SU-DHL-6 (cell line): ENCODE measurements at regions not wholly inside any gene's neighbourhood (a gene's known extent, or its start where the extent isn't known, plus 50 kb on each side); places are given as distances from the start of the nearest gene placed in this dataset.

Experiments used
- H2AFZ ChIP-seq: fragments of 200-600 bp; sonication (generic); 2 replicates; pipeline ENCODE4 v1.6.1; 2014; ENCODE audit warnings: low read depth, mild to moderate bottlenecking, moderate library complexity, mixed read lengths, antibody characterized with exemption, low read length; ENCODE audit not compliant: severe bottlenecking
- H3F3A ChIP-seq: fragments of 200-600 bp; shearing (Covaris generic); 2 replicates; pipeline ENCODE4 v1.6.0; 2016; ENCODE audit warnings: antibody characterized with exemption, mild to moderate bottlenecking; ENCODE audit not compliant: insufficient read depth
- H3K27ac ChIP-seq: fragments of 200-600 bp; sonication (generic); 2 replicates; pipeline ENCODE4 v1.5.1; 2016; ENCODE audit warnings: low read depth, mild to moderate bottlenecking, low read length, moderate library complexity, mixed read lengths
- H3K27me3 ChIP-seq: fragments of 200-600 bp; sonication (generic), shearing (Covaris generic); 2 replicates; pipeline ENCODE4 v1.6.0; 2014; ENCODE audit warnings: mild to moderate bottlenecking, low read length
- H3K36me3 ChIP-seq: fragments of 200-600 bp; sonication (generic); 2 replicates; pipeline ENCODE4 v1.6.1; 2014; ENCODE audit warnings: mild to moderate bottlenecking, low read length, mixed read lengths
- H3K4me2 ChIP-seq: fragments of 300-600, 200-600 bp; shearing (Covaris generic), sonication (generic); 2 replicates; pipeline ENCODE4 v1.6.0; 2014; ENCODE audit warnings: low read length, low read depth, mild to moderate bottlenecking; ENCODE audit not compliant: poor library complexity, severe bottlenecking
- H3K4me3 ChIP-seq: fragments of 200-600 bp; sonication (generic); 2 replicates; pipeline ENCODE4 v1.5.1; 2014; ENCODE audit warnings: antibody characterized with exemption, low read length, mild to moderate bottlenecking, mixed read lengths; ENCODE audit not compliant: insufficient read depth, poor library complexity, severe bottlenecking
- H3K79me2 ChIP-seq: fragments of 200-600 bp; sonication (generic); 2 replicates; pipeline ENCODE4 v1.6.1; 2014; ENCODE audit warnings: mild to moderate bottlenecking, low read length, moderate library complexity; ENCODE audit not compliant: insufficient read depth
- H3K9ac ChIP-seq: fragments of 200-600 bp; sonication (generic); 2 replicates; pipeline ENCODE4 v1.7.0; 2014; ENCODE audit warnings: mild to moderate bottlenecking, low read length
- H3K9me2 ChIP-seq: fragments of 200-600 bp; sonication (generic); replicated peaks from 2 replicates; pipeline ENCODE4 v1.6.1; 2014; ENCODE audit warnings: low read length; ENCODE audit not compliant: insufficient read depth
- H3K9me3 ChIP-seq: fragments of 200-600 bp; sonication (generic); 2 replicates; pipeline ENCODE4 v1.6.1; 2014; ENCODE audit warnings: low read length, mixed read lengths; ENCODE audit not compliant: insufficient read depth
- H4K20me1 ChIP-seq: fragments of 200-600 bp; sonication (generic); 2 replicates; pipeline ENCODE4 v1.6.1; 2014; ENCODE audit warnings: low read depth, mild to moderate bottlenecking, antibody characterized with exemption, low read length, moderate library complexity, mixed read lengths
- CTCF ChIP-seq: fragments of 200-600 bp; sonication (generic); IDR thresholded peaks from one replicate; pipeline ENCODE4 v1.5.1; 2017; ENCODE audit warnings: antibody characterized with exemption, mild to moderate bottlenecking, low read length, moderate library complexity; ENCODE audit not compliant: insufficient read depth, poor library complexity, severe bottlenecking
- EZH2phosphoT487 ChIP-seq: fragments of 200-600 bp; sonication (generic), shearing (Covaris generic); conservative IDR thresholded peaks from 2 replicates; pipeline ENCODE4 v1.6.1; 2018; ENCODE audit warnings: mild to moderate bottlenecking, antibody characterized with exemption, low read length, moderate library complexity, mixed read lengths

- Histone ChIP-seq H3K36me3 (no peaks in the 10 kb centered on the region), H3K27ac (no peak overlapping the region), H3K79me2 (no peaks in the 10 kb centered on the region), H3K9ac (no peak overlapping the region), H3K4me2 (no peak overlapping the region), H3K9me3 (no peaks in the 10 kb centered on the region), H3F3A (no peaks in the 10 kb centered on the region), H3K9me2 (no peaks in the 10 kb centered on the region), H3K4me3 (no peak overlapping the region), H2AFZ (no peak overlapping the region), H3K27me3 (no peaks in the 10 kb centered on the region), H4K20me1 (no peaks in the 10 kb centered on the region)
- TF ChIP-seq CTCF, result no peak
- no peak for TF ChIP-seq EZH2phosphoT487
Observed at GRCh38 chr5:38607396-38607795, 51.0 kb upstream of the LIFR start.

- Histone ChIP-seq H3K4me3 (no peak overlapping the region), H4K20me1 (no peaks in the 10 kb centered on the region), H3K79me2 (no peaks in the 10 kb centered on the region), H3K9ac (no peak overlapping the region), H3K36me3 (no peaks in the 10 kb centered on the region), H3K27ac (no peak overlapping the region), H3K27me3 (no peaks in the 10 kb centered on the region), H3K4me2 (no peak overlapping the region), H3F3A (no peaks in the 10 kb centered on the region), H3K9me3 (no peaks in the 10 kb centered on the region), H2AFZ (no peak overlapping the region), H3K9me2 (no peaks in the 10 kb centered on the region)
- TF ChIP-seq CTCF, result no peak
- no peak for TF ChIP-seq EZH2phosphoT487
Observed at GRCh38 chr5:38607930-38608564, 51.6 kb upstream of the LIFR start.

GRCh38 chr5:38608874-38609273 lies 52.4 kb upstream of the LIFR start:
- no peak overlapping the region for H3K27ac ChIP-seq
- H3K4me3 ChIP-seq, result no peak overlapping the region
- H3K36me3 ChIP-seq, result no peaks in the 10 kb centered on the region
- no peak overlapping the region for H2AFZ ChIP-seq
- H4K20me1 ChIP-seq, result no peaks in the 10 kb centered on the region
- TF ChIP-seq CTCF (no peak), EZH2phosphoT487 (no peak)
- no peaks in the 10 kb centered on the region for H3K9me3 ChIP-seq
- no peak overlapping the region for H3K9ac ChIP-seq
- no peaks in the 10 kb centered on the region for H3K9me2 ChIP-seq
- H3F3A ChIP-seq, result no peaks in the 10 kb centered on the region
- H3K27me3 ChIP-seq, result no peaks in the 10 kb centered on the region
- no peak overlapping the region for H3K4me2 ChIP-seq
- H3K79me2 ChIP-seq, result no peaks in the 10 kb centered on the region
